ENCODE measurements at regions not wholly inside any gene's neighbourhood (a gene's known extent, or its start where the extent isn't known, plus 50 kb on each side); places are given as distances from the start of the nearest gene placed in this dataset.

- H3K9me3 ChIP-seq (ENCODE audit: insufficient read depth, low read length) = no peaks in the 10 kb centered on the region
- TF ChIP-seq SUZ12 (IDR thresholded peaks at IDR 0.05; ENCODE audit: extremely low read depth, insufficient read depth, insufficient read length) = no peak
- no peak for TF ChIP-seq YY1 (IDR thresholded peaks at IDR 0.05; ENCODE audit: insufficient read depth, insufficient read length)
- no peaks in the 10 kb centered on the region for H3K36me3 ChIP-seq (ENCODE audit: insufficient read depth, insufficient read length, low read length)
- no peak overlapping the region for H3K4me3 ChIP-seq (ENCODE audit: insufficient read length, low read depth)
- no peak overlapping the region for H3K9ac ChIP-seq (ENCODE audit: insufficient read length, low read depth)
- no peaks in the 10 kb centered on the region for H3K4me1 ChIP-seq (ENCODE audit: insufficient read depth, insufficient read length)
- no peak for DNase-seq (ENCODE audit: low read depth, low spot score)
- no peaks in the 10 kb centered on the region for H3K27me3 ChIP-seq (ENCODE audit: insufficient read depth, insufficient read length)
Measured at GRCh38 chr10:36803229-36803628, 322.2 kb upstream of the ANKRD30A start.

GRCh38 chr10:36802490-36803153 is 322.8 kb upstream of the ANKRD30A start:
- H3K9ac ChIP-seq (ENCODE audit: insufficient read length, low read depth) = no peak overlapping the region
- no peaks in the 10 kb centered on the region for H3K4me1 ChIP-seq (ENCODE audit: insufficient read depth, insufficient read length)
- no peak for TF ChIP-seq YY1 (IDR thresholded peaks at IDR 0.05; ENCODE audit: insufficient read depth, insufficient read length)
- no peak for TF ChIP-seq ZNF274 (IDR thresholded peaks at IDR 0.05; ENCODE audit: low read depth, low read length)
- TF ChIP-seq SUZ12 (IDR thresholded peaks at IDR 0.05; ENCODE audit: extremely low read depth, insufficient read depth, insufficient read length) = no peak
- no peak for DNase-seq (ENCODE audit: low read depth, low spot score)
- H3K9me3 ChIP-seq (ENCODE audit: insufficient read depth, low read length) = no peaks in the 10 kb centered on the region
- H3K27me3 ChIP-seq (ENCODE audit: insufficient read depth, insufficient read length) = no peaks in the 10 kb centered on the region
- no peak overlapping the region for H3K4me3 ChIP-seq (ENCODE audit: insufficient read length, low read depth)
- no peaks in the 10 kb centered on the region for H3K36me3 ChIP-seq (ENCODE audit: insufficient read depth, insufficient read length, low read length)

- Histone ChIP-seq H3K4me1 (ENCODE audit: insufficient read depth, insufficient read length) (no peaks in the 10 kb centered on the region), H3K9ac (ENCODE audit: insufficient read length, low read depth) (no peak overlapping the region), H3K4me3 (ENCODE audit: insufficient read length, low read depth) (no peak overlapping the region), H3K27me3 (ENCODE audit: insufficient read depth, insufficient read length) (no peaks in the 10 kb centered on the region), H3K9me3 (ENCODE audit: insufficient read depth, low read length) (no peaks in the 10 kb centered on the region), H3K36me3 (ENCODE audit: insufficient read depth, insufficient read length, low read length) (no peaks in the 10 kb centered on the region)
- TF ChIP-seq SUZ12 (IDR thresholded peaks at IDR 0.05; ENCODE audit: extremely low read depth, insufficient read depth, insufficient read length) (no peak), ZNF274 (IDR thresholded peaks at IDR 0.05; ENCODE audit: low read depth, low read length) (no peak), YY1 (IDR thresholded peaks at IDR 0.05; ENCODE audit: insufficient read depth, insufficient read length) (no peak)
- no peak for DNase-seq (ENCODE audit: low read depth, low spot score)
Measured at GRCh38 chr10:36801660-36802059, 323.7 kb upstream of the ANKRD30A start.

GRCh38 chr10:36794981-36795380 is 330.4 kb upstream of the ANKRD30A start:
- Histone ChIP-seq H3K4me1 (ENCODE audit: insufficient read depth, insufficient read length) (no peaks in the 10 kb centered on the region), H3K4me3 (ENCODE audit: insufficient read length, low read depth) (no peak overlapping the region), H3K27me3 (ENCODE audit: insufficient read depth, insufficient read length) (no peaks in the 10 kb centered on the region), H3K9ac (ENCODE audit: insufficient read length, low read depth) (no peak overlapping the region), H3K9me3 (ENCODE audit: insufficient read depth, low read length) (no peaks in the 10 kb centered on the region), H3K36me3 (ENCODE audit: insufficient read depth, insufficient read length, low read length) (no peaks in the 10 kb centered on the region)
- no peak for TF ChIP-seq SUZ12 (IDR thresholded peaks at IDR 0.05; ENCODE audit: extremely low read depth, insufficient read depth, insufficient read length)
- TF ChIP-seq YY1 (IDR thresholded peaks at IDR 0.05; ENCODE audit: insufficient read depth, insufficient read length) = no peak
- no peak for TF ChIP-seq ZNF274 (IDR thresholded peaks at IDR 0.05; ENCODE audit: low read depth, low read length)
- DNase-seq (ENCODE audit: low read depth, low spot score) = no peak

GRCh38 chr10:36789974-36790373 is 335.4 kb upstream of the ANKRD30A start:
- Histone ChIP-seq H3K27me3 (ENCODE audit: insufficient read depth, insufficient read length) (no peaks in the 10 kb centered on the region), H3K4me1 (ENCODE audit: insufficient read depth, insufficient read length) (no peaks in the 10 kb centered on the region), H3K9me3 (ENCODE audit: insufficient read depth, low read length) (no peaks in the 10 kb centered on the region), H3K36me3 (ENCODE audit: insufficient read depth, insufficient read length, low read length) (no peaks in the 10 kb centered on the region), H3K4me3 (ENCODE audit: insufficient read length, low read depth) (no peak overlapping the region), H3K9ac (ENCODE audit: insufficient read length, low read depth) (no peak overlapping the region)
- DNase-seq (ENCODE audit: low read depth, low spot score) = no peak
- TF ChIP-seq SUZ12 (IDR thresholded peaks at IDR 0.05; ENCODE audit: extremely low read depth, insufficient read depth, insufficient read length) (no peak), ZNF274 (IDR thresholded peaks at IDR 0.05; ENCODE audit: low read depth, low read length) (no peak), YY1 (IDR thresholded peaks at IDR 0.05; ENCODE audit: insufficient read depth, insufficient read length) (no peak)

GRCh38 chr10:36788152-36788551 is 337.2 kb upstream of the ANKRD30A start:
- no peaks in the 10 kb centered on the region for H3K27me3 ChIP-seq (ENCODE audit: insufficient read depth, insufficient read length)
- TF ChIP-seq SUZ12 (IDR thresholded peaks at IDR 0.05; ENCODE audit: extremely low read depth, insufficient read depth, insufficient read length) (no peak), YY1 (IDR thresholded peaks at IDR 0.05; ENCODE audit: insufficient read depth, insufficient read length) (no peak), ZNF274 (IDR thresholded peaks at IDR 0.05; ENCODE audit: low read depth, low read length) (no peak)
- H3K9ac ChIP-seq (ENCODE audit: insufficient read length, low read depth) = no peak overlapping the region
- no peaks in the 10 kb centered on the region for H3K4me1 ChIP-seq (ENCODE audit: insufficient read depth, insufficient read length)
- no peak overlapping the region for H3K4me3 ChIP-seq (ENCODE audit: insufficient read length, low read depth)
- H3K9me3 ChIP-seq (ENCODE audit: insufficient read depth, low read length) = no peaks in the 10 kb centered on the region
- H3K36me3 ChIP-seq (ENCODE audit: insufficient read depth, insufficient read length, low read length) = no peaks in the 10 kb centered on the region
- DNase-seq (ENCODE audit: low read depth, low spot score) = no peak

GRCh38 chr10:36783400-36783799 is 342.0 kb upstream of the ANKRD30A start:
- no peak overlapping the region for H3K4me3 ChIP-seq (ENCODE audit: insufficient read length, low read depth)
- no peak for DNase-seq (ENCODE audit: low read depth, low spot score)
- no peaks in the 10 kb centered on the region for H3K9me3 ChIP-seq (ENCODE audit: insufficient read depth, low read length)
- no peak overlapping the region for H3K9ac ChIP-seq (ENCODE audit: insufficient read length, low read depth)
- TF ChIP-seq SUZ12 (IDR thresholded peaks at IDR 0.05; ENCODE audit: extremely low read depth, insufficient read depth, insufficient read length) (no peak), YY1 (IDR thresholded peaks at IDR 0.05; ENCODE audit: insufficient read depth, insufficient read length) (no peak), ZNF274 (IDR thresholded peaks at IDR 0.05; ENCODE audit: low read depth, low read length) (no peak)
- H3K27me3 ChIP-seq (ENCODE audit: insufficient read depth, insufficient read length) = no peaks in the 10 kb centered on the region
- no peaks in the 10 kb centered on the region for H3K36me3 ChIP-seq (ENCODE audit: insufficient read depth, insufficient read length, low read length)
- no peaks in the 10 kb centered on the region for H3K4me1 ChIP-seq (ENCODE audit: insufficient read depth, insufficient read length)

All from NT2/D1 (cell line).